Activated CD4-positive, alpha-beta T cell treated with anti-CD3 and anti-CD28 coated beads for 36 hours (primary cell): ENCODE measurements at regions not wholly inside any gene's neighbourhood (a gene's known extent, or its start where the extent isn't known, plus 50 kb on each side); places are given as distances from the start of the nearest gene placed in this dataset.

Experiments used
- ATAC-seq: fragments of 200-7000 bp; cut with Tn5 transposase; one replicate; pipeline ENCODE4 v1.10.0; 2021; ENCODE audit warnings: mild to moderate bottlenecking, moderate library complexity
- CTCF ChIA-PET: fragments of 350-600 bp; sonication (Branson Sonifier 250); formaldehyde crosslinking; loops from one replicate; lab custom pipeline; 2021; ENCODE audit warnings: antibody characterized with exemption; lab: Charles Lee
- POLR2A ChIA-PET: fragments of 350-600 bp; sonication (Branson Sonifier 250); formaldehyde crosslinking; loops from one replicate; lab custom pipeline; 2021; ENCODE audit warnings: antibody characterized with exemption, inconsistent platforms; lab: Charles Lee
- DNase-seq: peaks from one replicate; pipeline ENCODE4 v3.0.0-alpha.2; 2020
- H3K27ac Mint-ChIP-seq: one replicate; pipeline ENCODE4 v1.8.0; 2021; ENCODE audit warnings: mixed read lengths
- H3K27me3 Mint-ChIP-seq: one replicate; pipeline ENCODE4 v1.8.0; 2021; ENCODE audit warnings: mixed read lengths
- H3K36me3 Mint-ChIP-seq: one replicate; pipeline ENCODE4 v1.8.0; 2021; ENCODE audit warnings: low read depth, mixed read lengths
- H3K4me1 Mint-ChIP-seq: one replicate; pipeline ENCODE4 v1.8.0; 2021; ENCODE audit warnings: mixed read lengths
- H3K4me3 Mint-ChIP-seq: one replicate; pipeline ENCODE4 v1.8.0; 2021; ENCODE audit warnings: mild to moderate bottlenecking, moderate library complexity, mixed read lengths
- H3K9me3 Mint-ChIP-seq: one replicate; pipeline ENCODE4 v1.8.0; 2021; ENCODE audit warnings: low read depth, mixed read lengths
- intact Hi-C, 2 experiments: fragments of 100-400 bp; cut with DNase I in 1 of 2; cut with micrococcal nuclease in 1 of 2; formaldehyde crosslinking; loops; one replicate each; pipeline versions ENCODE4 v1.14.2 to v1.15.1; 2022 to 2024; cut with DNase I, micrococcal nuclease

GRCh38 chr4:83779103-83780052 lies 243.5 kb downstream of the GPAT3 start:
- DNase-seq (no peak), ATAC-seq (no peak)
- Mint-ChIP-seq H3K9me3 (no peaks in the 10 kb centered on the region), H3K27me3 (peaks cover 11% of the 10 kb centered on the region), H3K36me3 (no peaks in the 10 kb centered on the region), H3K27ac (no peak overlapping the region), H3K4me3 (no peak overlapping the region), H3K4me1 (no peaks in the 10 kb centered on the region)
- CTCF ChIA-PET, result interaction anchor here (0.6 to 1.2 kb wide), 2 partner anchors 10 to 342 kb away, joined by 3 to 4 read pairs; no protein-coding TSS in a partner anchor
- POLR2A ChIA-PET, result no interaction called here
- intact Hi-C loops, result loop anchor here in 1 of 2 experiments (10.0 kb wide), 1 partner anchor 725 kb away; no protein-coding TSS in a partner anchor

GRCh38 chr4:83772685-83773084 lies 236.8 kb downstream of the GPAT3 start:
- Mint-ChIP-seq H3K9me3 (no peaks in the 10 kb centered on the region), H3K4me1 (no peaks in the 10 kb centered on the region), H3K27me3 (peaks cover 14% of the 10 kb centered on the region), H3K4me3 (no peak overlapping the region), H3K27ac (no peak overlapping the region), H3K36me3 (no peaks in the 10 kb centered on the region)
- intact Hi-C loops, result loop anchor here in 1 of 2 experiments (10.0 kb wide), 1 partner anchor 732 kb away; no protein-coding TSS in a partner anchor
- ChIA-PET CTCF (no interaction called here), POLR2A (no interaction called here)
- no peak for DNase-seq
- ATAC-seq, result no peak

GRCh38 chr4:83771113-83771705 lies 235.3 kb downstream of the GPAT3 start:
- DNase-seq, result peak; percentile 30
- CTCF ChIA-PET, result interaction anchor here (0.6 kb wide), 1 partner anchor 64 kb away, joined by 4 read pairs; no protein-coding TSS in a partner anchor
- H3K9me3 Mint-ChIP-seq, result no peaks in the 10 kb centered on the region

GRCh38 chr4:83768146-83768545 lies 232.2 kb downstream of the GPAT3 start:
- DNase-seq (no peak), ATAC-seq (no peak)
- Mint-ChIP-seq H3K4me1 (no peaks in the 10 kb centered on the region), H3K4me3 (no peak overlapping the region), H3K36me3 (no peaks in the 10 kb centered on the region), H3K27me3 (peaks cover 4% of the 10 kb centered on the region), H3K9me3 (no peaks in the 10 kb centered on the region), H3K27ac (no peak overlapping the region)
- ChIA-PET CTCF (interaction anchor here (0.9 kb wide), 1 partner anchor 9 kb away, joined by 3 read pairs; no protein-coding TSS in a partner anchor), POLR2A (no interaction called here)
- intact Hi-C loops, result no loop called here

More at GRCh38 chr4:83771113-83771705, 235.3 kb downstream of the GPAT3 start:
- Mint-ChIP-seq H3K4me3 (no peak overlapping the region), H3K27me3 (peaks cover 9% of the 10 kb centered on the region), H3K4me1 (no peaks in the 10 kb centered on the region), H3K36me3 (no peaks in the 10 kb centered on the region), H3K27ac (no peak overlapping the region)
- ATAC-seq, result no peak
- POLR2A ChIA-PET, result interaction anchor here (0.7 kb wide), 1 partner anchor 661 kb away, joined by 4 read pairs; no protein-coding TSS in a partner anchor
- intact Hi-C loops, result loop anchor here in 1 of 2 experiments (10.0 kb wide), 1 partner anchor 734 kb away; no protein-coding TSS in a partner anchor

GRCh38 chr4:83767067-83767466 lies 231.2 kb downstream of the GPAT3 start:
- ChIA-PET CTCF (interaction anchor here (1.1 kb wide), 1 partner anchor 16 kb away, joined by 3 read pairs; no protein-coding TSS in a partner anchor), POLR2A (no interaction called here)
- no peak overlapping the region for H3K4me3 Mint-ChIP-seq
- no peaks in the 10 kb centered on the region for H3K36me3 Mint-ChIP-seq
- H3K27me3 Mint-ChIP-seq, result peaks cover 4% of the 10 kb centered on the region
- no peaks in the 10 kb centered on the region for H3K9me3 Mint-ChIP-seq
- no peak for ATAC-seq
- no peaks in the 10 kb centered on the region for H3K4me1 Mint-ChIP-seq
- H3K27ac Mint-ChIP-seq, result no peak overlapping the region
- DNase-seq, result no peak
- intact Hi-C loops, result no loop called here

GRCh38 chr4:83759611-83760010 lies 223.7 kb downstream of the GPAT3 start:
- H3K27ac Mint-ChIP-seq, result no peak overlapping the region
- no peaks in the 10 kb centered on the region for H3K4me1 Mint-ChIP-seq
- ChIA-PET POLR2A (no interaction called here), CTCF (interaction anchor here (1.0 kb wide), 1 partner anchor 9 kb away, joined by 3 read pairs; no protein-coding TSS in a partner anchor)
- ATAC-seq (no peak), DNase-seq (no peak)
- H3K36me3 Mint-ChIP-seq, result no peaks in the 10 kb centered on the region
- intact Hi-C loops, result no loop called here
- no peak overlapping the region for H3K4me3 Mint-ChIP-seq
- H3K27me3 Mint-ChIP-seq, result peaks cover 1% of the 10 kb centered on the region
- H3K9me3 Mint-ChIP-seq, result no peaks in the 10 kb centered on the region

- Mint-ChIP-seq H3K4me3 (no peak overlapping the region), H3K4me1 (no peaks in the 10 kb centered on the region), H3K9me3 (no peaks in the 10 kb centered on the region), H3K27ac (no peak overlapping the region), H3K36me3 (no peaks in the 10 kb centered on the region), H3K27me3 (peaks cover 1% of the 10 kb centered on the region)
- ChIA-PET POLR2A (no interaction called here), CTCF (no interaction called here)
- no peak for DNase-seq
- no peak for ATAC-seq
- intact Hi-C loops, result no loop called here
These were observed 222.4 kb downstream of the GPAT3 start for GRCh38 chr4:83758285-83758684.

- Mint-ChIP-seq H3K27ac (no peak overlapping the region), H3K4me3 (no peak overlapping the region), H3K4me1 (no peaks in the 10 kb centered on the region), H3K9me3 (no peaks in the 10 kb centered on the region), H3K36me3 (no peaks in the 10 kb centered on the region), H3K27me3 (peaks cover 1% of the 10 kb centered on the region)
- ATAC-seq (no peak), DNase-seq (no peak)
- intact Hi-C loops, result no loop called here
- CTCF ChIA-PET, result no interaction called here
- POLR2A ChIA-PET, result no interaction called here
These were observed 221.3 kb downstream of the GPAT3 start for GRCh38 chr4:83757121-83757621.

GRCh38 chr4:83753260-83753659 lies 217.4 kb downstream of the GPAT3 start:
- ChIA-PET CTCF (no interaction called here), POLR2A (no interaction called here)
- no peak overlapping the region for H3K27ac Mint-ChIP-seq
- ATAC-seq, result no peak
- peaks cover 6% of the 10 kb centered on the region for H3K27me3 Mint-ChIP-seq
- H3K9me3 Mint-ChIP-seq, result no peaks in the 10 kb centered on the region
- no peaks in the 10 kb centered on the region for H3K36me3 Mint-ChIP-seq
- no peaks in the 10 kb centered on the region for H3K4me1 Mint-ChIP-seq
- no peak for DNase-seq
- H3K4me3 Mint-ChIP-seq, result no peak overlapping the region
- intact Hi-C loops, result no loop called here

GRCh38 chr4:83751336-83751949 lies 215.5 kb downstream of the GPAT3 start:
- H3K4me1 Mint-ChIP-seq, result no peaks in the 10 kb centered on the region
- no peaks in the 10 kb centered on the region for H3K9me3 Mint-ChIP-seq
- ChIA-PET CTCF (interaction anchor here (0.7 to 1.4 kb wide), 2 partner anchors 14 to 35 kb away, joined by 3 to 4 read pairs; no protein-coding TSS in a partner anchor), POLR2A (no interaction called here)
- no peak overlapping the region for H3K27ac Mint-ChIP-seq
- no peak for ATAC-seq
- DNase-seq, result no peak
- intact Hi-C loops, result no loop called here
- H3K4me3 Mint-ChIP-seq, result no peak overlapping the region
- H3K36me3 Mint-ChIP-seq, result no peaks in the 10 kb centered on the region
- H3K27me3 Mint-ChIP-seq, result peaks cover 8% of the 10 kb centered on the region

- Mint-ChIP-seq H3K27ac (no peak overlapping the region), H3K36me3 (no peaks in the 10 kb centered on the region), H3K9me3 (no peaks in the 10 kb centered on the region), H3K4me3 (no peak overlapping the region), H3K27me3 (peaks cover 9% of the 10 kb centered on the region), H3K4me1 (no peaks in the 10 kb centered on the region)
- DNase-seq (no peak), ATAC-seq (no peak)
- ChIA-PET POLR2A (no interaction called here), CTCF (interaction anchor here (0.9 to 1.2 kb wide), 2 partner anchors 10 to 104 kb away, joined by 3 read pairs; no protein-coding TSS in a partner anchor)
- intact Hi-C loops, result no loop called here
These were observed 212.8 kb downstream of the GPAT3 start for GRCh38 chr4:83748711-83749110.
